ENCODE measurements at regions not wholly inside any gene's neighbourhood (a gene's known extent, or its start where the extent isn't known, plus 50 kb on each side); places are given as distances from the start of the nearest gene placed in this dataset.

DNA sequence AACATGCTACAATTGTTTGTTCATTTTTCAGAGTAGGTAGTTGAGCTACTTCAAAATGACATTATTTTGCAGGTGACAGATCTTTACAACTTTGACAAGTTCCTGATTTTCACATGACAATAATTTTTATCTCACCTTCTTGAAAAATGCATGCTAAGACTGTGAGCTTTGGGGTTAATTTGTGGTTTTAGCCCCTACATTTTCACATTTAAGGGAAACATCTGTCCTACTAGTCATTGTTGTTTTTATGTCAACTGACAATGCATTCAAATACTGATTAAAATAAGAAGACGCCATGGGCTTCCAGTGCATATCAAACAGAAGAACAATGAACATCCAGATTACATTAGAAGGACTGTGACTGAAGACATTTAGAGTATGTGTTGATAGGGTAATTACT, 1470.8 kb upstream of the TENM4 start:
- H2BK12ac ChIP-seq (ENCODE audit: low read depth, low read length): no peak overlapping the region
- H4K91ac ChIP-seq (replicated peaks; ENCODE audit: insufficient read length, low read length): no peak overlapping the region
- H3K79me2 ChIP-seq (ENCODE audit: control insufficient read depth in 1 of 2, insufficient read depth in 2 of 2, low read length in 2 of 2): no peaks in the 10 kb centered on the region
- H2BK5ac ChIP-seq (ENCODE audit: low read depth, low read length): no peak overlapping the region
- TF ChIP-seq KDM1A (IDR thresholded peaks at IDR 0.05; ENCODE audit: borderline replicate concordance, low read length) (no peak), SP4 (IDR thresholded peaks at IDR 0.05; ENCODE audit: low read length) (no peak), RNF2 (IDR thresholded peaks at IDR 0.05; ENCODE audit: borderline replicate concordance, low read depth, low read length, missing control alignments, poor library complexity, severe bottlenecking) (no peak), SRF (IDR thresholded peaks at IDR 0.05; ENCODE audit: low read depth, low read length) (no peak), CHD1 (IDR thresholded peaks at IDR 0.05; ENCODE audit: low read depth, low read length) (no peak), POLR2AphosphoS5 (IDR thresholded peaks at IDR 0.05; ENCODE audit: low read depth, low read length) (no peak), SIRT6 (IDR thresholded peaks at IDR 0.05; ENCODE audit: low read length) (no peak), EP300 (IDR thresholded peaks at IDR 0.05; ENCODE audit: borderline replicate concordance in 1 of 2, low read depth in 2 of 2, low read length in 2 of 2) (no peak), HDAC2 (IDR thresholded peaks at IDR 0.05; ENCODE audit: borderline replicate concordance in 1 of 2, low read depth in 2 of 2, low read length in 2 of 2) (no peak), YY1 (IDR thresholded peaks at IDR 0.05; ENCODE audit: low read depth, low read length) (no peak)
- TF ChIP-seq, protein P1, sequence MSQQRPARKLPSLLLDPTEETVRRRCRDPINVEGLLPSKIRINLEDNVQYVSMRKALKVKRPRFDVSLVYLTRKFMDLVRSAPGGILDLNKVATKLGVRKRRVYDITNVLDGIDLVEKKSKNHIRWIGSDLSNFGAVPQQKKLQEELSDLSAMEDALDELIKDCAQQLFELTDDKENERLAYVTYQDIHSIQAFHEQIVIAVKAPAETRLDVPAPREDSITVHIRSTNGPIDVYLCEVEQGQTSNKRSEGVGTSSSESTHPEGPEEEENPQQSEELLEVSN (IDR thresholded peaks at IDR 0.05): no peak
- H3K4me3 ChIP-seq (ENCODE audit: extremely low read depth in 1 of 4, insufficient read depth in 2 of 4, low read depth in 3 of 4, low read length in 4 of 4): no peak overlapping the region
- ChIA-PET POLR2A (ENCODE audit: partially characterized antibody) (no interaction called here), CTCF (ENCODE audit: partially characterized antibody) (no interaction called here)
- H2AK5ac ChIP-seq (ENCODE audit: low read depth, low read length): no peak overlapping the region
- no peak overlapping the region for H2BK20ac ChIP-seq (ENCODE audit: low read length)
- no peak overlapping the region for H2BK120ac ChIP-seq (replicated peaks; ENCODE audit: low read depth, low read length)
- no peaks in the 10 kb centered on the region for H4K20me1 ChIP-seq (replicated peaks in 1 of 2; ENCODE audit: control insufficient read depth in 1 of 2, insufficient read depth in 2 of 2, low read length in 2 of 2)
- H3K9ac ChIP-seq (replicated peaks in 1 of 4; ENCODE audit: extremely low read depth in 1 of 4, low read depth in 3 of 4, low read length in 3 of 4): no peak overlapping the region
- no peak overlapping the region for H4K8ac ChIP-seq (ENCODE audit: extremely low read depth, insufficient read depth, low read length)
- no peaks in the 10 kb centered on the region; the same call in 1 of the 2 replicates for H3K23me2 ChIP-seq (ENCODE audit: low read depth, low read length)
- H3K14ac ChIP-seq (ENCODE audit: insufficient read length): no peak overlapping the region
- H3K9me3 ChIP-seq (ENCODE audit: insufficient read depth in 2 of 2, low read depth in 1 of 2, low read length in 1 of 2): no peaks in the 10 kb centered on the region
- H3K79me1 ChIP-seq (ENCODE audit: low read depth, low read length): no peaks in the 10 kb centered on the region
- H3K27me3 ChIP-seq (replicated peaks in 1 of 4; ENCODE audit: control insufficient read depth in 3 of 4, extremely low read depth in 1 of 4, insufficient read depth in 3 of 4, low read length in 3 of 4): no peaks in the 10 kb centered on the region
- DNase-seq (ENCODE audit: low read depth in 1 of 2, low spot score in 2 of 2) (no peak), FAIRE-seq (no peak)
- H3K27ac ChIP-seq (ENCODE audit: low read depth, low read length): no peak overlapping the region
- H3K4ac ChIP-seq (replicated peaks; ENCODE audit: insufficient read length, low read depth, low read length): no peak overlapping the region
- no peak overlapping the region for H3K18ac ChIP-seq (ENCODE audit: extremely low read depth, low read length)
- H4K5ac ChIP-seq (ENCODE audit: insufficient read length, low read depth, low read length): no peak overlapping the region
- H2BK15ac ChIP-seq (ENCODE audit: low read length): no peak overlapping the region
- H3K36me3 ChIP-seq (ENCODE audit: control insufficient read depth in 2 of 4, insufficient read depth in 4 of 4, low read length in 3 of 4): no peaks in the 10 kb centered on the region
- no peak overlapping the region for H3K23ac ChIP-seq (ENCODE audit: insufficient read length)
- no peaks in the 10 kb centered on the region for H3K4me1 ChIP-seq (replicated peaks in 1 of 4; ENCODE audit: control insufficient read depth in 3 of 4, insufficient read depth in 4 of 4, low read length in 3 of 4)
- no peak overlapping the region for H3K4me2 ChIP-seq (ENCODE audit: insufficient read depth in 1 of 2, low read depth in 2 of 2, low read length in 2 of 2)
- WGBS, 2 experiments (ENCODE audit: extremely low coverage in 1 of 2, insufficient coverage in 1 of 2, insufficient read length in 1 of 2, insufficient replicate concordance in 2 of 2, low coverage in 1 of 2, low lambda C conversion rate in 2 of 2, missing lambda C conversion rate in 1 of 2): 79% methylated on average over 1 of the region's 1 CpG; no CpG with 5 or more reads in 1 of the 2 experiments
- H3K56ac ChIP-seq (replicated peaks; ENCODE audit: insufficient read length, low read depth, low read length): no peak overlapping the region
- H2AFZ ChIP-seq (ENCODE audit: low read length): no peak overlapping the region

All from H1 (cell line).